IMR-90 (cell line): ENCODE measurements at regions not wholly inside any gene's neighbourhood (a gene's known extent, or its start where the extent isn't known, plus 50 kb on each side); places are given as distances from the start of the nearest gene placed in this dataset.

Experiments used
- ATAC-seq: fragments of 200-7000 bp; cut with Tn5 transposase; 2 replicates; pipeline ENCODE4 v1.9.1; 2020; ENCODE audit warnings: low read depth, mild to moderate bottlenecking, moderate library complexity
- BruUV-seq: library from RNA; stranded (reverse); fragments of 400-500 nt; replicated peaks from 2 replicates; lab custom pipeline; 2021; lab: Mats Ljungman, UMichigan
- CTCF ChIA-PET: fragments of 300-600 bp; formaldehyde crosslinking; extraction: SDS; loops from one replicate; lab custom pipeline; 2021; ENCODE audit warnings: antibody characterized with exemption; lab: Yijun Ruan, JAX
- POLR2A ChIA-PET: fragments of 300-600 bp; sonication (Branson Sonifier 250); formaldehyde crosslinking; loops from one replicate; lab custom pipeline; 2022; ENCODE audit warnings: antibody characterized with exemption; ENCODE audit not compliant: unreplicated experiment; lab: Charles Lee
- DNase-seq: peaks from one replicate; pipeline ENCODE4 v3.0.0; 2013
- H2AFZ ChIP-seq: replicated peaks from 2 replicates; pipeline ENCODE3; 2013; ENCODE audit warnings: low read length, mild to moderate bottlenecking; ENCODE audit not compliant: poor library complexity
- H2AK5ac ChIP-seq: 2 replicates; pipeline ENCODE4 v1.6.1; 2013; ENCODE audit warnings: low read depth, low read length, inconsistent platforms
- H2AK9ac ChIP-seq: replicated peaks from 2 replicates; pipeline ENCODE3; 2013; ENCODE audit warnings: mild to moderate bottlenecking, low read depth, low read length, moderate library complexity; ENCODE audit not compliant: poor library complexity
- H2BK120ac ChIP-seq: 2 replicates; pipeline ENCODE4 v1.6.1; 2013; ENCODE audit warnings: low read depth, low read length, inconsistent platforms
- H2BK15ac ChIP-seq: 3 replicates; pipeline ENCODE4 v1.6.1; 2013; ENCODE audit warnings: low read depth, low read length, inconsistent platforms
- H2BK20ac ChIP-seq: 2 replicates; pipeline ENCODE4 v1.6.1; 2013; ENCODE audit warnings: low read depth, mild to moderate bottlenecking, inconsistent platforms, low read length, moderate library complexity
- H2BK5ac ChIP-seq: 2 replicates; pipeline ENCODE4 v1.6.1; 2013; ENCODE audit warnings: mild to moderate bottlenecking, low read depth, low read length, inconsistent platforms; ENCODE audit not compliant: poor library complexity, severe bottlenecking
- H3K14ac ChIP-seq: replicated peaks from 2 replicates; pipeline ENCODE4 v1.6.1; 2013; ENCODE audit warnings: low read depth, low read length, inconsistent platforms
- H3K18ac ChIP-seq: 2 replicates; pipeline ENCODE4 v1.6.1; 2013; ENCODE audit warnings: low read depth, low read length, control low read depth
- H3K23ac ChIP-seq: 2 replicates; pipeline ENCODE4 v1.6.1; 2013; ENCODE audit warnings: low read depth, low read length, inconsistent platforms
- H3K27ac ChIP-seq: 2 replicates; pipeline ENCODE4 v1.5.1; 2013; ENCODE audit warnings: mild to moderate bottlenecking, control low read depth, low read length; ENCODE audit not compliant: insufficient read depth
- H3K27me3 ChIP-seq: 2 replicates; pipeline ENCODE4 v1.6.1; 2013; ENCODE audit warnings: low read length; ENCODE audit not compliant: control insufficient read depth, insufficient read depth
- H3K36me3 ChIP-seq: 2 replicates; pipeline ENCODE4 v1.6.1; 2013; ENCODE audit warnings: low read length, mixed read lengths; ENCODE audit not compliant: control insufficient read depth, insufficient read depth
- H3K4ac ChIP-seq: 2 replicates; pipeline ENCODE4 v1.6.1; 2013; ENCODE audit warnings: low read depth, low read length, inconsistent platforms
- H3K4me1 ChIP-seq: 2 replicates; pipeline ENCODE4 v1.6.1; 2013; ENCODE audit warnings: low read length, mixed read lengths; ENCODE audit not compliant: control insufficient read depth, insufficient read depth
- H3K4me2 ChIP-seq: 2 replicates; pipeline ENCODE4 v1.6.1; 2013; ENCODE audit warnings: low read depth, mild to moderate bottlenecking, control low read depth, low read length, moderate library complexity
- H3K4me3 ChIP-seq: 2 replicates; pipeline ENCODE4 v1.5.1; 2013; ENCODE audit warnings: low read depth, mild to moderate bottlenecking, control low read depth, low read length, moderate library complexity; ENCODE audit not compliant: insufficient read depth
- H3K56ac ChIP-seq: 2 replicates; pipeline ENCODE4 v1.6.1; 2013; ENCODE audit warnings: low read length, inconsistent platforms; ENCODE audit not compliant: insufficient read depth; ENCODE audit errors: extremely low read depth
- H3K79me1 ChIP-seq, 2 experiments: 2 replicates each; pipeline ENCODE4 v1.6.1; 2013; ENCODE audit warnings: low read length in 2 of 2, inconsistent platforms in 1 of 2, low read depth in 1 of 2
- H3K9ac ChIP-seq: 2 replicates; pipeline ENCODE4 v1.6.1; 2013; ENCODE audit warnings: low read depth, low read length, control low read depth
- H3K9me1 ChIP-seq: 2 replicates; pipeline ENCODE4 v1.6.1; 2013; ENCODE audit warnings: low read length, inconsistent platforms; ENCODE audit not compliant: insufficient read depth
- H3K9me3 ChIP-seq: 2 replicates; pipeline ENCODE4 v1.6.1; 2013; ENCODE audit warnings: low read length; ENCODE audit not compliant: control insufficient read depth, insufficient read depth
- H4K20me1 ChIP-seq: 2 replicates; pipeline ENCODE4 v1.6.1; 2013; ENCODE audit warnings: low read length, inconsistent platforms; ENCODE audit not compliant: insufficient read depth
- H4K5ac ChIP-seq: 2 replicates; pipeline ENCODE4 v1.6.1; 2013; ENCODE audit warnings: mild to moderate bottlenecking, low read depth, low read length, control low read depth
- H4K8ac ChIP-seq, 2 experiments: 2 replicates each; pipeline ENCODE4 v1.6.1; 2013; ENCODE audit warnings: low read depth in 2 of 2, low read length in 2 of 2, control low read depth in 1 of 2, inconsistent platforms in 1 of 2
- H4K91ac ChIP-seq: 2 replicates; pipeline ENCODE4 v1.6.1; 2013; ENCODE audit warnings: low read depth, low read length, inconsistent platforms; ENCODE audit not compliant: insufficient read depth
- CEBPB ChIP-seq: IDR thresholded peaks from 2 replicates; pipeline ENCODE4 v1.6.1; 2012; ENCODE audit warnings: low read depth, low read length, improper control_type of control experiment
- CHD1 ChIP-seq: IDR thresholded peaks from 2 replicates; pipeline ENCODE4 v1.6.1; 2012; ENCODE audit warnings: low read depth, low read length, improper control_type of control experiment
- MAZ ChIP-seq: IDR thresholded peaks from 2 replicates; pipeline ENCODE4 v1.6.1; 2012; ENCODE audit warnings: low read depth, mild to moderate bottlenecking, low read length, improper control_type of control experiment, moderate library complexity, borderline replicate concordance
- NFE2L2 ChIP-seq: fragments of 150-350 bp; IDR thresholded peaks from 2 replicates; pipeline ENCODE4 v1.6.1; 2016; ENCODE audit warnings: low read depth, mild to moderate bottlenecking, low read length
- WGBS, 2 experiments: methylation state at CpG; one replicate each; pipeline versions ENCODE4 v1.1.5 to v1.1.7; 2013; ENCODE audit warnings: missing lambda C conversion rate in 2 of 2; ENCODE audit not compliant: insufficient read length in 1 of 2; ENCODE audit errors: extremely low coverage in 2 of 2; 5-methylcytosine and 5-hydroxymethylcytosine counted together
- dilution Hi-C: fragments of 300-500 bp; cut with HindIII; formaldehyde crosslinking; loops from one replicate; pipeline ENCODE4 v1.14.3; 2018; ENCODE audit warnings: low sequenced_read_pairs; ENCODE audit not compliant: unreplicated experiment
- in situ Hi-C: fragments of 300-500 bp; cut with MboI; formaldehyde crosslinking; loops from 3 replicates; pipeline ENCODE4 v1.14.3; 2019; ENCODE audit warnings: low sequenced_read_pairs, inconsistent platforms, mixed read lengths
- intact Hi-C: fragments of 100-400 bp; cut with micrococcal nuclease; formaldehyde crosslinking; loops from 2 replicates; pipeline ENCODE4 v1.10.0; 2022

DNA sequence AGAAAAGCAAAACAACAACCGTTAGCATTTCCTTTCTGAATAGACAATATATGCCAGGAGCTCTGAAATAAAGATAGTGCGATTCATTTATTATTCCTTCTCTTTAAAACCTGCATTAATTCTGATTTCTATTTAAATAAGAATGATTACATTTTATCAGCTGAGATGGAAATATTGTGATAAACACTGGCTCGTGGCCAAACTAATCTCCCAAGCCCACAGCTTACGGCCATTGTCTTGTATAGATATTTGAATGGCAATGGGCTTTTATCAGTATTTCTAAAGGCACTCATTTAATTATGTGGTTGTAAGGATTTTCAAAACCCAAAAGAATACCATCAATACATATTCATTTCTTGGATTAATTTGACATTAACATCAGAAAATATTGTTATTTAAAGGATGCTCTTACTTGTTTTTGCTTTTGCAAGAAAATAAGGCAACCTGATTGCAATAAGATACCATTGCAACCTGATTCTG lies 123.7 kb upstream of the IRX5 start:
- CTCF ChIA-PET, result no interaction called here
- no peaks in the 10 kb centered on the region for H3K9me1 ChIP-seq

More for the DNA sequence above, 123.7 kb upstream of the IRX5 start:
- in situ Hi-C loops, result no loop called here
- no peak overlapping the region for H3K4me3 ChIP-seq
- H3K9ac ChIP-seq, result no peak overlapping the region
- H3K18ac ChIP-seq, result no peak overlapping the region
- no peak overlapping the region for H3K27ac ChIP-seq
- H3K14ac ChIP-seq, result no peak overlapping the region
- no peak overlapping the region for H3K23ac ChIP-seq
- no peak for DNase-seq
- H3K4me1 ChIP-seq, result no peaks in the 10 kb centered on the region
- H3K27me3 ChIP-seq, result no peaks in the 10 kb centered on the region
- POLR2A ChIA-PET, result no interaction called here
- H2BK120ac ChIP-seq, result no peak overlapping the region
- H3K36me3 ChIP-seq, result no peaks in the 10 kb centered on the region
- TF ChIP-seq NFE2L2, result no peak
- no peak for TF ChIP-seq CHD1
- TF ChIP-seq MAZ, result no peak
- TF ChIP-seq CEBPB, result no peak
- dilution Hi-C loops, result no loop called here
- ATAC-seq, result no peak
- no peaks in the 10 kb centered on the region for H3K79me1 ChIP-seq
- WGBS, 2 experiments, result no CpG with 5 or more reads among the region's 4 CpGs
- H2AK9ac ChIP-seq, result no peak overlapping the region
- H2BK20ac ChIP-seq, result no peak overlapping the region
- H2BK5ac ChIP-seq, result no peak overlapping the region
- H2AFZ ChIP-seq, result no peak overlapping the region
- H4K91ac ChIP-seq, result no peak overlapping the region
- no peak overlapping the region for H4K8ac ChIP-seq
- BruUV-seq, result no TSS peak
- no peaks in the 10 kb centered on the region for H4K20me1 ChIP-seq
- no peak overlapping the region for H3K56ac ChIP-seq
- intact Hi-C loops, result no loop called here
- no peak overlapping the region for H3K4ac ChIP-seq
- no peak overlapping the region for H2AK5ac ChIP-seq
- H2BK15ac ChIP-seq, result no peak overlapping the region
- H3K9me3 ChIP-seq, result peaks cover 2% of the 10 kb centered on the region; the same call in 1 of the 2 replicates
- H3K4me2 ChIP-seq, result no peak overlapping the region
- no peak overlapping the region for H4K5ac ChIP-seq
